LNCAP (cell line): ENCODE measurements at regions not wholly inside any gene's neighbourhood (a gene's known extent, or its start where the extent isn't known, plus 50 kb on each side); places are given as distances from the start of the nearest gene placed in this dataset.

Experiments
- TF ChIP-seq, protein P1 (sequence below): fragments of 450-650 bp; IDR thresholded peaks from 2 replicates; pipeline ENCODE4 v1.5.1; 2017; ENCODE audit warnings: mild to moderate bottlenecking

DNA sequence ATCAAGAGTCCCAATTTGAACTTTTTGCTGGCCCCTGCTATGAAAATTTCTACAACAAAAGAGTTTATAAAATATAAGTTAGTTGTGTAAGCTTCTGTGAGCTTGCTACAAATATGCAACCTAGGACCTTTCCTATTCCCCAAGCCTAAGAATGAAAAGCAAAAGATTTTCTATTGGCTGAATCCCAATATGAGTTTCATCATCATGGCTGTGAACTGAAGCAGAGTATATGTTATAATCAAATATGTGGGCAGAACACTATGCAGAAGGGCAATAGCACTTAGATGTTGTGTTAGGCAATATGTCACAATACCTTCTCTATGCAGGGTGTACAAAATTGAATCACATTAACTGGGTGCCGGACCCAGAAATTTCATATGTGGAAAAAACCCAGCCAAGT lies 1018.3 kb upstream of the AMELY start:
- TF ChIP-seq, protein P1, sequence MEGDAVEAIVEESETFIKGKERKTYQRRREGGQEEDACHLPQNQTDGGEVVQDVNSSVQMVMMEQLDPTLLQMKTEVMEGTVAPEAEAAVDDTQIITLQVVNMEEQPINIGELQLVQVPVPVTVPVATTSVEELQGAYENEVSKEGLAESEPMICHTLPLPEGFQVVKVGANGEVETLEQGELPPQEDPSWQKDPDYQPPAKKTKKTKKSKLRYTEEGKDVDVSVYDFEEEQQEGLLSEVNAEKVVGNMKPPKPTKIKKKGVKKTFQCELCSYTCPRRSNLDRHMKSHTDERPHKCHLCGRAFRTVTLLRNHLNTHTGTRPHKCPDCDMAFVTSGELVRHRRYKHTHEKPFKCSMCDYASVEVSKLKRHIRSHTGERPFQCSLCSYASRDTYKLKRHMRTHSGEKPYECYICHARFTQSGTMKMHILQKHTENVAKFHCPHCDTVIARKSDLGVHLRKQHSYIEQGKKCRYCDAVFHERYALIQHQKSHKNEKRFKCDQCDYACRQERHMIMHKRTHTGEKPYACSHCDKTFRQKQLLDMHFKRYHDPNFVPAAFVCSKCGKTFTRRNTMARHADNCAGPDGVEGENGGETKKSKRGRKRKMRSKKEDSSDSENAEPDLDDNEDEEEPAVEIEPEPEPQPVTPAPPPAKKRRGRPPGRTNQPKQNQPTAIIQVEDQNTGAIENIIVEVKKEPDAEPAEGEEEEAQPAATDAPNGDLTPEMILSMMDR = no peak

DNA sequence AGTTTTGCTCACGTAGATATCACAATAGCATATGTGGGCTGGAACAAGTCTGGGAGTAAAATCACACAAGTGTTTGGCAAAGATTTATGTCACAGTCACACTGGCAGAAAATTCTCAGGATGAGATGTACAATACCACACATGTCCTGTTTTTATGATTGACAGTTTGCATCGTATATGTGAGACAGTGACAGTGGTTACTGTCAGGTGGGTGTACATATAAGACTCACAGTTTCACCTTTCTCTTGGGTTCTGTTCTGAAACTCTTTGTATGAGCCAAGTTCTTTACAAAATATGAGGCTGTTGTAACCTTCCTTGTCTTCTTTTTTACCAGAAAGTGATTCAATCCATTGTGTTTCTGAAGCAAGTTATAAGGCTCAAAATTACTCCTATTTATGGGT lies 1012.5 kb upstream of the AMELY start:
- TF ChIP-seq, protein P1 = no peak

- TF ChIP-seq, protein P1 = no peak
Measured at GRCh38 chrY:7923476-7924017, 1012.0 kb upstream of the AMELY start.

DNA sequence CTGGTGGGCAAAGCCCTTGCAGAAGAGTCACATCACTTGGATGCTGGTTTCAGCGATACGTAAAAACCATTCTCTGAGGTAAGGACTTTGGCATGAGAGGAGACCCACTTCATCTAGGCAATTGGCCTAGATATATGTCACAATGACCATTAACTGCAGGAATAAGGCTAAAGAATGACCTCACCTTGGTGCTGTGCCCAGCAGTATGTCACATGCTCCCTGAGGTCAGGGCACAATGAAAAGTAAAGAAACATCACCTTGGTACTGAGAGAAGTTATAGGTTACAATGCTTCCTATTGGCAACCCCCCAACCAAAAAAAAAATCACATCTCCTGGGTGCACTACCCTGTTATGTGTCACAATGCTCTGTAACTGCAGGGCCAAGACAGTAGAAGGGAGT lies 1008.8 kb upstream of the AMELY start:
- TF ChIP-seq, protein P1 = no peak

DNA sequence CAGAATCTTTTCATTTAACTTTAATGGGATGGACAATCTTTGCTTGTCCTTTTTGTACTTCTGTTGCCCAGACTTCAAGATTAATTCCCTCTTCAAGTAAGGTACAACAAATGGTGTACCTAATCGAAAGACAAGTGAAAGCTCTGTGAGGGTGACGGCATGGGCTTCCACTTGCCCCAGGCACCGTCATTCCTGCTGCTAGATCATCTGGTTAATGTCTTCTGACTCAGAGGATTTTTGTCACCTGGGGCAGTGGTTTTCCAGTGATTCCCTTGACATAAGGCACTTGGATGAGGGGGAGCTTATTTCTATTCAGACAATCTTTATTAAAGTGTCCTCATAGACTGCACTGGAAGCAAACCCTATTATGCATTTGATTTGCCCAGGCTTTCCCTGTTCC lies 977.0 kb upstream of the AMELY start:
- TF ChIP-seq, protein P1 = no peak

DNA sequence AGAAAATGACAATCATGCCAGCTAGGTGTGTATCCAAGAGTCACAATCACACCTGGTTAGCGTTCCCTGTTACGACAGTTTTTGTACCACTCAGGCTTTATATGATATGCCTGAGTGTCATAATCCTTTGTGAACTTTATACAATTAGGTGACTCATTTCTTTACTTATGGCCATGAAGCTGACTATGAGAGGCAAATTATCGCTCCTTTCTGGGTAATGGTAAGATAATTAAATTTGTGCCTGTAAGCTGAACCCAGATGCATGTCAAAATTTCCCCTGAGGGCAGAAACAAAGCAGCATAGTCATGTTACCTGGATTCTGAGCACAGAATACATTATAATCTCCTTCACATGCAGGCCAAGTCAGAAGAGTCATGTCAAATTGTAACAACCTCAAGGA lies 970.1 kb upstream of the AMELY start:
- TF ChIP-seq, protein P1 = no peak

GRCh38 chrY:7879245-7879644 lies 967.7 kb upstream of the AMELY start:
- TF ChIP-seq, protein P1 = no peak

GRCh38 chrY:7878719-7879118 lies 967.2 kb upstream of the AMELY start:
- TF ChIP-seq, protein P1 = no peak
